IMR-90 (cell line): ENCODE measurements at regions not wholly inside any gene's neighbourhood (a gene's known extent, or its start where the extent isn't known, plus 50 kb on each side); places are given as distances from the start of the nearest gene placed in this dataset.

Experiments used
- ATAC-seq: fragments of 200-7000 bp; cut with Tn5 transposase; 2 replicates; pipeline ENCODE4 v1.9.1; 2020; ENCODE audit warnings: low read depth, mild to moderate bottlenecking, moderate library complexity
- BruUV-seq: library from RNA; stranded (reverse); fragments of 400-500 nt; replicated peaks from 2 replicates; lab custom pipeline; 2021; lab: Mats Ljungman, UMichigan
- CTCF ChIA-PET: fragments of 300-600 bp; formaldehyde crosslinking; extraction: SDS; loops from one replicate; lab custom pipeline; 2021; ENCODE audit warnings: antibody characterized with exemption; lab: Yijun Ruan, JAX
- POLR2A ChIA-PET: fragments of 300-600 bp; sonication (Branson Sonifier 250); formaldehyde crosslinking; loops from one replicate; lab custom pipeline; 2022; ENCODE audit warnings: antibody characterized with exemption; ENCODE audit not compliant: unreplicated experiment; lab: Charles Lee
- DNase-seq: peaks from one replicate; pipeline ENCODE4 v3.0.0; 2013
- H2AFZ ChIP-seq: replicated peaks from 2 replicates; pipeline ENCODE3; 2013; ENCODE audit warnings: low read length, mild to moderate bottlenecking; ENCODE audit not compliant: poor library complexity
- H2AK5ac ChIP-seq: 2 replicates; pipeline ENCODE4 v1.6.1; 2013; ENCODE audit warnings: low read depth, low read length, inconsistent platforms
- H2AK9ac ChIP-seq: replicated peaks from 2 replicates; pipeline ENCODE3; 2013; ENCODE audit warnings: mild to moderate bottlenecking, low read depth, low read length, moderate library complexity; ENCODE audit not compliant: poor library complexity
- H2BK120ac ChIP-seq: 2 replicates; pipeline ENCODE4 v1.6.1; 2013; ENCODE audit warnings: low read depth, low read length, inconsistent platforms
- H2BK15ac ChIP-seq: 3 replicates; pipeline ENCODE4 v1.6.1; 2013; ENCODE audit warnings: low read depth, low read length, inconsistent platforms
- H2BK20ac ChIP-seq: 2 replicates; pipeline ENCODE4 v1.6.1; 2013; ENCODE audit warnings: low read depth, mild to moderate bottlenecking, inconsistent platforms, low read length, moderate library complexity
- H2BK5ac ChIP-seq: 2 replicates; pipeline ENCODE4 v1.6.1; 2013; ENCODE audit warnings: mild to moderate bottlenecking, low read depth, low read length, inconsistent platforms; ENCODE audit not compliant: poor library complexity, severe bottlenecking
- H3K14ac ChIP-seq: replicated peaks from 2 replicates; pipeline ENCODE4 v1.6.1; 2013; ENCODE audit warnings: low read depth, low read length, inconsistent platforms
- H3K18ac ChIP-seq: 2 replicates; pipeline ENCODE4 v1.6.1; 2013; ENCODE audit warnings: low read depth, low read length, control low read depth
- H3K23ac ChIP-seq: 2 replicates; pipeline ENCODE4 v1.6.1; 2013; ENCODE audit warnings: low read depth, low read length, inconsistent platforms
- H3K27ac ChIP-seq: 2 replicates; pipeline ENCODE4 v1.5.1; 2013; ENCODE audit warnings: mild to moderate bottlenecking, control low read depth, low read length; ENCODE audit not compliant: insufficient read depth
- H3K27me3 ChIP-seq: 2 replicates; pipeline ENCODE4 v1.6.1; 2013; ENCODE audit warnings: low read length; ENCODE audit not compliant: control insufficient read depth, insufficient read depth
- H3K36me3 ChIP-seq: 2 replicates; pipeline ENCODE4 v1.6.1; 2013; ENCODE audit warnings: low read length, mixed read lengths; ENCODE audit not compliant: control insufficient read depth, insufficient read depth
- H3K4ac ChIP-seq: 2 replicates; pipeline ENCODE4 v1.6.1; 2013; ENCODE audit warnings: low read depth, low read length, inconsistent platforms
- H3K4me1 ChIP-seq: 2 replicates; pipeline ENCODE4 v1.6.1; 2013; ENCODE audit warnings: low read length, mixed read lengths; ENCODE audit not compliant: control insufficient read depth, insufficient read depth
- H3K4me2 ChIP-seq: 2 replicates; pipeline ENCODE4 v1.6.1; 2013; ENCODE audit warnings: low read depth, mild to moderate bottlenecking, control low read depth, low read length, moderate library complexity
- H3K4me3 ChIP-seq: 2 replicates; pipeline ENCODE4 v1.5.1; 2013; ENCODE audit warnings: low read depth, mild to moderate bottlenecking, control low read depth, low read length, moderate library complexity; ENCODE audit not compliant: insufficient read depth
- H3K56ac ChIP-seq: 2 replicates; pipeline ENCODE4 v1.6.1; 2013; ENCODE audit warnings: low read length, inconsistent platforms; ENCODE audit not compliant: insufficient read depth; ENCODE audit errors: extremely low read depth
- H3K79me1 ChIP-seq, 2 experiments: 2 replicates each; pipeline ENCODE4 v1.6.1; 2013; ENCODE audit warnings: low read length in 2 of 2, inconsistent platforms in 1 of 2, low read depth in 1 of 2
- H3K9ac ChIP-seq: 2 replicates; pipeline ENCODE4 v1.6.1; 2013; ENCODE audit warnings: low read depth, low read length, control low read depth
- H3K9me1 ChIP-seq: 2 replicates; pipeline ENCODE4 v1.6.1; 2013; ENCODE audit warnings: low read length, inconsistent platforms; ENCODE audit not compliant: insufficient read depth
- H3K9me3 ChIP-seq: 2 replicates; pipeline ENCODE4 v1.6.1; 2013; ENCODE audit warnings: low read length; ENCODE audit not compliant: control insufficient read depth, insufficient read depth
- H4K20me1 ChIP-seq: 2 replicates; pipeline ENCODE4 v1.6.1; 2013; ENCODE audit warnings: low read length, inconsistent platforms; ENCODE audit not compliant: insufficient read depth
- H4K5ac ChIP-seq: 2 replicates; pipeline ENCODE4 v1.6.1; 2013; ENCODE audit warnings: mild to moderate bottlenecking, low read depth, low read length, control low read depth
- H4K8ac ChIP-seq, 2 experiments: 2 replicates each; pipeline ENCODE4 v1.6.1; 2013; ENCODE audit warnings: low read depth in 2 of 2, low read length in 2 of 2, control low read depth in 1 of 2, inconsistent platforms in 1 of 2
- H4K91ac ChIP-seq: 2 replicates; pipeline ENCODE4 v1.6.1; 2013; ENCODE audit warnings: low read depth, low read length, inconsistent platforms; ENCODE audit not compliant: insufficient read depth
- BHLHE40 ChIP-seq: fragments of 150-350 bp; IDR thresholded peaks from 2 replicates; pipeline ENCODE4 v1.6.1; 2016; ENCODE audit warnings: mild to moderate bottlenecking, low read depth, low read length
- CEBPB ChIP-seq: IDR thresholded peaks from 2 replicates; pipeline ENCODE4 v1.6.1; 2012; ENCODE audit warnings: low read depth, low read length, improper control_type of control experiment
- MAZ ChIP-seq: IDR thresholded peaks from 2 replicates; pipeline ENCODE4 v1.6.1; 2012; ENCODE audit warnings: low read depth, mild to moderate bottlenecking, low read length, improper control_type of control experiment, moderate library complexity, borderline replicate concordance
- RCOR1 ChIP-seq: IDR thresholded peaks from 2 replicates; pipeline ENCODE4 v1.6.1; 2012; ENCODE audit warnings: mild to moderate bottlenecking, low read length, improper control_type of control experiment; ENCODE audit not compliant: insufficient replicate concordance
- WGBS, 2 experiments: methylation state at CpG; one replicate each; pipeline versions ENCODE4 v1.1.5 to v1.1.7; 2013; ENCODE audit warnings: missing lambda C conversion rate in 2 of 2; ENCODE audit not compliant: insufficient read length in 1 of 2; ENCODE audit errors: extremely low coverage in 2 of 2; 5-methylcytosine and 5-hydroxymethylcytosine counted together
- dilution Hi-C: fragments of 300-500 bp; cut with HindIII; formaldehyde crosslinking; loops from one replicate; pipeline ENCODE4 v1.14.3; 2018; ENCODE audit warnings: low sequenced_read_pairs; ENCODE audit not compliant: unreplicated experiment
- in situ Hi-C: fragments of 300-500 bp; cut with MboI; formaldehyde crosslinking; loops from 3 replicates; pipeline ENCODE4 v1.14.3; 2019; ENCODE audit warnings: low sequenced_read_pairs, inconsistent platforms, mixed read lengths
- intact Hi-C: fragments of 100-400 bp; cut with micrococcal nuclease; formaldehyde crosslinking; loops from 2 replicates; pipeline ENCODE4 v1.10.0; 2022

GRCh38 chr20:56178219-56178618 is 70.3 kb upstream of the MC3R start:
- no peak for ATAC-seq
- DNase-seq: no peak
- no peak overlapping the region for H4K91ac ChIP-seq
- H4K20me1 ChIP-seq: no peaks in the 10 kb centered on the region
- in situ Hi-C loops (no loop called here), intact Hi-C loops (no loop called here), dilution Hi-C loops (no loop called here)
- no peaks in the 10 kb centered on the region for H3K9me1 ChIP-seq
- BruUV-seq: no TSS peak
- H2BK20ac ChIP-seq: no peak overlapping the region
- H3K27me3 ChIP-seq: no peaks in the 10 kb centered on the region
- no peak overlapping the region for H3K27ac ChIP-seq
- H4K5ac ChIP-seq: no peak overlapping the region
- ChIA-PET POLR2A (no interaction called here), CTCF (no interaction called here)
- H3K9ac ChIP-seq: no peak overlapping the region
- no peak overlapping the region for H3K14ac ChIP-seq
- H3K56ac ChIP-seq: no peak overlapping the region
- no peaks in the 10 kb centered on the region for H3K4me1 ChIP-seq
- peaks cover 14% of the 10 kb centered on the region for H3K9me3 ChIP-seq
- no peak overlapping the region for H3K23ac ChIP-seq
- H4K8ac ChIP-seq: no peak overlapping the region
- no peak overlapping the region for H3K4me3 ChIP-seq
- no peak overlapping the region for H3K4ac ChIP-seq
- H2AFZ ChIP-seq: no peak overlapping the region
- no peaks in the 10 kb centered on the region for H3K36me3 ChIP-seq
- no peak overlapping the region for H2AK9ac ChIP-seq
- H2AK5ac ChIP-seq: no peak overlapping the region
- no peak overlapping the region for H2BK120ac ChIP-seq
- H2BK15ac ChIP-seq: no peak overlapping the region
- no CpG with 5 or more reads among the region's 6 CpGs for WGBS, 2 experiments
- H3K79me1 ChIP-seq: no peaks in the 10 kb centered on the region
- H3K4me2 ChIP-seq: no peak overlapping the region
- H2BK5ac ChIP-seq: no peak overlapping the region
- H3K18ac ChIP-seq: no peak overlapping the region
- TF ChIP-seq CEBPB: no peak
- TF ChIP-seq MAZ: no peak
- TF ChIP-seq BHLHE40: no peak
- no peak for TF ChIP-seq RCOR1
